Heart right ventricle (tissue), 16 donors: ENCODE measurements at regions not wholly inside any gene's neighbourhood (a gene's known extent, or its start where the extent isn't known, plus 50 kb on each side); places are given as distances from the start of the nearest gene placed in this dataset.
"Not testable (repeated sequence)": the region's sequence is repeated elsewhere in the genome, so short reads cannot be mapped to it uniquely, and the experiment has no call there.

Experiments used
- ATAC-seq, 8 donors: fragments of 200-7000 bp; cut with Tn5 transposase; one replicate each; pipeline ENCODE4 v1.9.1; 2020; ENCODE audit warnings: mild to moderate bottlenecking in 8 of 8, moderate library complexity in 8 of 8, moderate number of reproducible peaks in 1 of 8
- DNase-seq, 2 donors: peaks; one replicate each; pipeline ENCODE4 v3.0.0-alpha.2; 2020
- H3K27ac ChIP-seq, 10 donors: fragments of 200-600 bp; sonication (generic) in 2 of 10; one replicate each; pipeline versions ENCODE4 v1.5.0 to v1.8.0; 2020 to 2022; ENCODE audit warnings: mild to moderate bottlenecking in 3 of 10
- H3K27me3 ChIP-seq, 7 donors: fragments of 200-600 bp; one replicate each; pipeline ENCODE4 v1.8.0; 2021 to 2022; ENCODE audit warnings: mild to moderate bottlenecking in 2 of 7
- H3K36me3 ChIP-seq, 9 donors: fragments of 200-600 bp; sonication (generic) in 1 of 9; one replicate each; pipeline versions ENCODE4 v1.5.0 to v1.8.0; 2020 to 2022; ENCODE audit warnings: mild to moderate bottlenecking in 2 of 9
- H3K4me1 ChIP-seq, 9 donors: fragments of 200-600 bp; sonication (generic) in 1 of 9; one replicate each; pipeline versions ENCODE4 v1.5.0 to v1.8.0; 2020 to 2022; ENCODE audit warnings: mild to moderate bottlenecking in 4 of 9
- H3K4me3 ChIP-seq, 10 donors: fragments of 200-600 bp; sonication (generic) in 2 of 10; one replicate each; pipeline versions ENCODE4 v1.5.0 to v1.8.0; 2020 to 2022; ENCODE audit warnings: mild to moderate bottlenecking in 7 of 10, moderate library complexity in 2 of 10
- H3K9me3 ChIP-seq, 11 donors: fragments of 200-600 bp in 10 of 11; sonication (generic) in 2 of 11; one replicate each; pipeline versions ENCODE4 v1.5.0 to v1.8.0; 2013 to 2022; ENCODE audit warnings: mild to moderate bottlenecking in 2 of 11, control low read depth in 1 of 11, moderate library complexity in 1 of 11
- CTCF ChIP-seq, 9 donors: fragments of 200-600 bp; sonication (generic) in 2 of 9; IDR thresholded peaks; one replicate each; pipeline versions ENCODE4 v1.5.0 to v1.8.0; 2021 to 2022; ENCODE audit warnings: antibody characterized with exemption in 9 of 9, mild to moderate bottlenecking in 5 of 9, moderate library complexity in 1 of 9
- WGBS, 2 donors: extraction: QIAGEN DNeasy Blood & Tissue Kit; methylation state at CpG; one replicate each; pipeline ENCODE4 v1.1.7; 2013; ENCODE audit warnings: inconsistent platforms in 1 of 2; 5-methylcytosine and 5-hydroxymethylcytosine counted together
- intact Hi-C, 10 donors: fragments of 100-400 bp; cut with DNase I; formaldehyde crosslinking; loops; one replicate each; pipeline versions ENCODE4 v1.11.1 to v1.14.2; 2022
- donor health status: Arrhythmogenic right ventricular cardiomyopathy.
- donor health status: ischemic (EF 13 %, LVEDD 7.1; RV severe dilation, severe dysfunction).
- donor health status: healthy with polysubstance abuse.
- donor health status: DM: no; HTN: yes; CAD: no.
- donor health status: DM: no; HTN: no; CAD: no.
- donor health status: ischemic (EF 25% LVEDD 6.9; RV normal size, moderate dysfunction).
- donor health status: ischemic (EF 25% LVEDD 5.7; RV mildly dilated, moderate dysfunction).
- donor health status: healthy.
- donor health status: DM: yes; HTN: yes; CAD: no.
- donor health status: Ischemic cardiomyopathy.
- donor health status: ischemic (EF 35%, LVEDD 5.7; RV mildly dilated, moderate dysfunction).
- donor health status: nonischemic (EF 11% LVEDD 7.7; RV severe dilation, severe dysfunction).
- donor health status: DM: yes; HTN: yes; CAD: no.
- donor health status: PGD.
- donor health status: ischemic (EF 29% LVEDD 5.4; RV normal size, mild dysfunction).
- donor health status: nonischemic (EF 23%, LVEDD 6.1; RV moderate dilation, normal function).

GRCh38 chr9:22217254-22217653 is 208.1 kb upstream of the CDKN2B start:
- peaks cover 0 to 12% (median 0%) of the 10 kb centered on the region in 11 donors for H3K9me3 ChIP-seq
- no peak for ATAC-seq
- WGBS, 2 donors, result 93 to 96% methylated on average over 2 of the region's 2 CpGs

GRCh38 chr9:22225856-22226255 is 216.8 kb upstream of the CDKN2B start:
- H3K36me3 ChIP-seq, ATAC-seq, H3K4me3 ChIP-seq, H3K27me3 ChIP-seq, H3K4me1 ChIP-seq, H3K27ac ChIP-seq, intact Hi-C loops, DNase-seq: not testable (repeated sequence)
- WGBS, 2 donors, result 92 to 94% methylated on average over 9 of the region's 9 CpGs
- H3K9me3 ChIP-seq, result peaks cover 0 to 20% (median 0%) of the 10 kb centered on the region in 11 donors

More at GRCh38 chr9:22217254-22217653, 208.1 kb upstream of the CDKN2B start:
- Histone ChIP-seq H3K36me3 (no peaks in the 10 kb centered on the region), H3K4me3 (no peak overlapping the region), H3K27ac (no peak overlapping the region), H3K4me1 (peaks cover 0 to 3% (median 0%) of the 10 kb centered on the region in 9 donors), H3K27me3 (peaks cover 0 to 4% (median 0%) of the 10 kb centered on the region in 7 donors)
- no peak for DNase-seq
- no peak for TF ChIP-seq CTCF (IDR thresholded peaks at IDR 0.05)
- intact Hi-C loops, result loop anchor here in 2 of 10 donors (10.0 kb wide), 2 partner anchors 52 to 172 kb away; no protein-coding TSS in a partner anchor

GRCh38 chr9:22227986-22228385 is 218.6 kb upstream of the DMRTA1 start:
- Histone ChIP-seq H3K4me3 (no peak overlapping the region), H3K27me3 (peaks cover 0 to 6% (median 0%) of the 10 kb centered on the region in 7 donors), H3K9me3 (peaks cover 0 to 24% (median 0%) of the 10 kb centered on the region in 11 donors), H3K27ac (no peak overlapping the region), H3K36me3 (no peaks in the 10 kb centered on the region), H3K4me1 (no peaks in the 10 kb centered on the region)
- intact Hi-C loops, result no loop called here
- no peak for TF ChIP-seq CTCF (IDR thresholded peaks at IDR 0.05)
- DNase-seq (no peak), ATAC-seq (no peak)

GRCh38 chr9:22228542-22228941 is 218.1 kb upstream of the DMRTA1 start:
- Histone ChIP-seq H3K9me3 (peaks cover 0 to 24% (median 0%) of the 10 kb centered on the region in 11 donors), H3K4me1 (no peaks in the 10 kb centered on the region), H3K36me3 (no peaks in the 10 kb centered on the region), H3K4me3 (no peak overlapping the region), H3K27me3 (peaks cover 0 to 6% (median 0%) of the 10 kb centered on the region in 7 donors), H3K27ac (no peak overlapping the region)
- 54 to 55% methylated on average over 3 of the region's 3 CpGs for WGBS, 2 donors
- intact Hi-C loops, result no loop called here
- DNase-seq (no peak), ATAC-seq (no peak)
- TF ChIP-seq CTCF (IDR thresholded peaks at IDR 0.05), result peak in 4 of 9 donors; percentile 18 to 34 (median 24)

GRCh38 chr9:22229069-22229468 is 217.6 kb upstream of the DMRTA1 start:
- no peaks in the 10 kb centered on the region for H3K36me3 ChIP-seq
- peaks cover 0 to 6% (median 0%) of the 10 kb centered on the region in 7 donors for H3K27me3 ChIP-seq
- no peak for DNase-seq
- 74 to 85% methylated on average over 4 of the region's 4 CpGs for WGBS, 2 donors
- H3K4me3 ChIP-seq, result no peak overlapping the region
- no peaks in the 10 kb centered on the region for H3K4me1 ChIP-seq
- no peak for ATAC-seq
- no peak overlapping the region for H3K27ac ChIP-seq
- intact Hi-C loops, result no loop called here
- peaks cover 0 to 24% (median 0%) of the 10 kb centered on the region in 11 donors for H3K9me3 ChIP-seq
- TF ChIP-seq CTCF (IDR thresholded peaks at IDR 0.05), result no peak

- H3K27ac ChIP-seq, H3K36me3 ChIP-seq, H3K27me3 ChIP-seq, DNase-seq, ATAC-seq, H3K4me3 ChIP-seq, H3K4me1 ChIP-seq: not testable (repeated sequence)
- peaks cover 0 to 21% (median 0%) of the 10 kb centered on the region in 11 donors for H3K9me3 ChIP-seq
- intact Hi-C loops, result loop anchor here in 6 of 10 donors (10.0 kb wide), 4 partner anchors 177 to 427 kb away; partner anchors contain the start of gene MTAP (in 1 of the 6)
These were observed 215.3 kb upstream of the DMRTA1 start for GRCh38 chr9:22231309-22231708.
